ENCODE measurements at regions not wholly inside any gene's neighbourhood (a gene's known extent, or its start where the extent isn't known, plus 50 kb on each side); places are given as distances from the start of the nearest gene placed in this dataset.

GRCh38 chr14:22095860-22096513, 422.4 kb upstream of the OR4E1 start (continued):
- TF ChIP-seq GABPA (IDR thresholded peaks at IDR 0.05 in 1 of 2, conservative IDR thresholded peaks at IDR 0.05 in 1 of 2) (no peak), TAF1 (conservative IDR thresholded peaks at IDR 0.05) (no peak), RAD21 (IDR thresholded peaks at IDR 0.05) (no peak), YY1 (IDR thresholded peaks at IDR 0.05) (no peak), RXRA (IDR thresholded peaks at IDR 0.05) (no peak), FOXA1 (IDR thresholded peaks at IDR 0.05) (no peak)

- 64% methylated on average over 2 of the region's 2 CpGs for WGBS
- Histone ChIP-seq H3K36me3 (ENCODE audit: control insufficient read depth in 4 of 4, insufficient read depth in 3 of 4, low read depth in 1 of 4, low read length in 3 of 4) (no peaks in the 10 kb centered on the region), H3K4me1 (ENCODE audit: control insufficient read depth in 4 of 4, insufficient read depth in 4 of 4, low read length in 3 of 4) (no peaks in the 10 kb centered on the region), H3K27me3 (ENCODE audit: control insufficient read depth in 4 of 4, insufficient read depth in 4 of 4, low read length in 3 of 4) (no peaks in the 10 kb centered on the region), H3K9me3 (ENCODE audit: control insufficient read depth in 4 of 4, low read length in 3 of 4) (no peaks in the 10 kb centered on the region), H3K27ac (ENCODE audit: low read depth in 1 of 2, low read length in 2 of 2) (no peak overlapping the region), H3K4me3 (ENCODE audit: low read depth in 1 of 3, low read length in 3 of 3) (no peak overlapping the region), H3K9ac (ENCODE audit: low read depth in 1 of 2, low read length in 2 of 2) (no peak overlapping the region)
- DNase-seq (ENCODE audit: low spot score), result no peak
- no peak for TF ChIP-seq JUND (IDR thresholded peaks at IDR 0.05)
- TF ChIP-seq SP1 (IDR thresholded peaks at IDR 0.05), result no peak
- TF ChIP-seq ZBTB33 (IDR thresholded peaks at IDR 0.05), result no peak
Measured at GRCh38 chr14:22089940-22090339, 416.3 kb upstream of the OR4E1 start.

- Histone ChIP-seq H3K4me3 (ENCODE audit: low read depth in 1 of 3, low read length in 3 of 3) (no peak overlapping the region), H3K4me1 (ENCODE audit: control insufficient read depth in 4 of 4, insufficient read depth in 4 of 4, low read length in 3 of 4) (no peaks in the 10 kb centered on the region), H3K27ac (ENCODE audit: low read depth in 1 of 2, low read length in 2 of 2) (no peak overlapping the region), H3K27me3 (ENCODE audit: control insufficient read depth in 4 of 4, insufficient read depth in 4 of 4, low read length in 3 of 4) (no peaks in the 10 kb centered on the region), H3K36me3 (ENCODE audit: control insufficient read depth in 4 of 4, insufficient read depth in 3 of 4, low read depth in 1 of 4, low read length in 3 of 4) (no peaks in the 10 kb centered on the region), H3K9me3 (ENCODE audit: control insufficient read depth in 4 of 4, low read length in 3 of 4) (no peaks in the 10 kb centered on the region), H3K9ac (ENCODE audit: low read depth in 1 of 2, low read length in 2 of 2) (no peak overlapping the region)
- DNase-seq (ENCODE audit: low spot score), result no peak
- 73% methylated on average over 2 of the region's 2 CpGs for WGBS
- TF ChIP-seq FOXA1 (IDR thresholded peaks at IDR 0.05) (no peak), RAD21 (IDR thresholded peaks at IDR 0.05) (no peak), SP1 (IDR thresholded peaks at IDR 0.05) (no peak), CTCF (IDR thresholded peaks at IDR 0.05; ENCODE audit: low read depth, low read length, missing input control) (no peak), JUND (IDR thresholded peaks at IDR 0.05) (no peak), GABPA (IDR thresholded peaks at IDR 0.05 in 1 of 2, conservative IDR thresholded peaks at IDR 0.05 in 1 of 2) (no peak), TAF1 (conservative IDR thresholded peaks at IDR 0.05) (no peak), ATF3 (IDR thresholded peaks at IDR 0.05) (no peak), HNF4A (conservative IDR thresholded peaks at IDR 0.05) (no peak), RXRA (IDR thresholded peaks at IDR 0.05) (no peak), REST (IDR thresholded peaks at IDR 0.05) (no peak), YY1 (IDR thresholded peaks at IDR 0.05) (no peak), HNF4G (IDR thresholded peaks at IDR 0.05) (no peak), ZBTB33 (IDR thresholded peaks at IDR 0.05) (no peak), EGR1 (IDR thresholded peaks at IDR 0.05; ENCODE audit: low read depth in 2 of 2) (no peak), FOXA2 (IDR thresholded peaks at IDR 0.05) (no peak), NR2F2 (IDR thresholded peaks at IDR 0.05) (no peak), MAX (IDR thresholded peaks at IDR 0.05) (no peak)
Measured at GRCh38 chr14:22088614-22089342, 415.2 kb upstream of the OR4E1 start.

Data from liver (tissue), 8 donors.